LNCaP clone FGC (cell line): ENCODE measurements at regions not wholly inside any gene's neighbourhood (a gene's known extent, or its start where the extent isn't known, plus 50 kb on each side); places are given as distances from the start of the nearest gene placed in this dataset.

Experiments
- DNase-seq: peaks from one replicate; pipeline ENCODE4 v3.0.0-alpha.2; 2011; ENCODE audit warnings: low read depth
- H3K4me3 ChIP-seq: 2 replicates; pipeline ENCODE4 v1.5.1; 2011; ENCODE audit warnings: mild to moderate bottlenecking, low read depth, low read length, control low read depth
- TF ChIP-seq, protein P1 (sequence below): IDR thresholded peaks from 2 replicates; pipeline ENCODE4 v1.5.1; 2012; ENCODE audit warnings: mild to moderate bottlenecking; ENCODE audit not compliant: control insufficient read depth, insufficient read depth; ENCODE audit errors: extremely low read depth

DNA sequence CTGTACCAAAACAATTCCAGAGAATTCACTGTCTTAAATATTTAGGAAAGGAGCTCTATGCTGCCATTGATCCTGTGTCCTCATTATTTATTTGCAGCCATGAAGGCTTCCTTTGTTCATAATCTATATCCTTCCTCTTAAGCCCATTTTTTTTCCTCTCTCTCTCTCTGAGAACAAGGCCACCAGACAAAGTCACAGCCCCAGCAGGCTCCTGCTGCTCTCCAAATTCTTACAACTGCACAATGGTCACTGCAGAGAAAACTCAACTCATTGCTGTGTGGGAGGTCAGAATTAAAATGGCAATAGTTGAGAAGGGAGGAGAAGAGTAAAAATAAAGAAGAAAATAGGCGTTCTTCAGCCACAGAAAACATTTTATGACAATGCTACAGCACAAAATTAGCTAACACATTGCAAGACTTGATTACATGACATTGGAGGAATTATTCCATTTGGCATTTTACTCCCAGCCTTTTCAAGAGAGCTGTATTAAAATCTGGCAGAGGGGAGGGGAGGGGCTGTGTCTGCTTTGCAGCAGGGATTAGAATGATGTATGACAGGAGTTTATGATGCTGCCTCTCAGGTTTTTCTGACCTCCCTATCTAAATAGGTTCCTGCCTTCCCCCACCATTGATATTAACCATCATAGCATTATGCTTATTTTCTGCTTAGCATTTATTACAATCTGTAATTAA lies 399.7 kb upstream of the THBS1 start:
- TF ChIP-seq, protein P1, sequence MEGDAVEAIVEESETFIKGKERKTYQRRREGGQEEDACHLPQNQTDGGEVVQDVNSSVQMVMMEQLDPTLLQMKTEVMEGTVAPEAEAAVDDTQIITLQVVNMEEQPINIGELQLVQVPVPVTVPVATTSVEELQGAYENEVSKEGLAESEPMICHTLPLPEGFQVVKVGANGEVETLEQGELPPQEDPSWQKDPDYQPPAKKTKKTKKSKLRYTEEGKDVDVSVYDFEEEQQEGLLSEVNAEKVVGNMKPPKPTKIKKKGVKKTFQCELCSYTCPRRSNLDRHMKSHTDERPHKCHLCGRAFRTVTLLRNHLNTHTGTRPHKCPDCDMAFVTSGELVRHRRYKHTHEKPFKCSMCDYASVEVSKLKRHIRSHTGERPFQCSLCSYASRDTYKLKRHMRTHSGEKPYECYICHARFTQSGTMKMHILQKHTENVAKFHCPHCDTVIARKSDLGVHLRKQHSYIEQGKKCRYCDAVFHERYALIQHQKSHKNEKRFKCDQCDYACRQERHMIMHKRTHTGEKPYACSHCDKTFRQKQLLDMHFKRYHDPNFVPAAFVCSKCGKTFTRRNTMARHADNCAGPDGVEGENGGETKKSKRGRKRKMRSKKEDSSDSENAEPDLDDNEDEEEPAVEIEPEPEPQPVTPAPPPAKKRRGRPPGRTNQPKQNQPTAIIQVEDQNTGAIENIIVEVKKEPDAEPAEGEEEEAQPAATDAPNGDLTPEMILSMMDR, result no peak
- no peak for DNase-seq
- H3K4me3 ChIP-seq, result no peak overlapping the region

DNA sequence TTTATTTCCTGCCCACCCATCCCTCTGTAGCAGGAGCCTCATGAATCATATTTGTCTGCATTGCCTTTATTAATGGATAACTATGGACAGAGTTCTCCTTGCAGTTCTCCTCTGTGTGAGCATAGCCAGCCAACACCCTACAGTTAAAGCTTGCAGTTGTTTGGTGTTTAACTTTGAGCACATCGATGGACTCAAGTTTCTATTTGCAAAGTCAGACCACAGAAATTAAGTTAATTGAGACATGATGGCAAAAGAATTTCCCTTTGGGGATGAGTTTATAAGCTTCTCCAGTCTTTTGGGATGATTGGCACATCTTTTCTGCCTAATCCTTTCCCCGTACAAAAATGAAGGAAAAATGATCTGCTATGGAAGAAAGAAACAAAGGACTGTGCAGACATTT lies 398.9 kb upstream of the THBS1 start:
- no peak overlapping the region for H3K4me3 ChIP-seq
- TF ChIP-seq, protein P1, result no peak
- DNase-seq, result no peak

DNA sequence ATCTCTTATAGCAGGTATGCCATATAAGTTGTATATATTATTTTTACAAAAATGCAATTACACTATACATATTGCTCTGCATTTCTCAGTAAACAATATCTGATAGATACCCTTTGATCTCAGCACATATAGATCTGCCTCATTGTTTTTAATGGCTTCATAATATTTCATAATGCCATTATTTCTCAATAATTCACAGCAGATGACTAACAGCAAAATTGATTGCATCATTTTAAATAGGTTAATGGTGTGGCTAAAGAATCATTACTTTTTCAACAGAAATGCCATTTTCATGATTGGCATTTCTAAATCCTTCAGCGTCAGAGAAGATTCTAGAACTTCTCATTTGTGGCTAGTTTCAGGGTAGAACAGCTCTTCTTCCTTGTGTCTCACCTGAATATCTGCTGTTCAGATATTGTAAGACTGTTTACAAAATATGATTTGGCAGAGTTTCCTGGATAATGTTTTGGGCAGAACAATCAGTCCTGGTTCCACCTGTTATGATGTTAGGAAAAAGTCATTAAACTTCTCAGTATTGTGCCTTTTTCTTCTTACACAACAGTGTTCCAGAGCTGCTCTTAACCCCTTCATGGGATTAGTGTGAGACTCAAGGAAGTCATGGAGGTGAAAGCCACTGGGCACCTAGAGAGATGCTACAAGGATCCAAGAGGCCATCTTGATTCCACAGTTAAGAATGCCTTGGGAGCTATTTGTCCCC lies 397.6 kb upstream of the THBS1 start:
- TF ChIP-seq, protein P1, result no peak
- no peak overlapping the region for H3K4me3 ChIP-seq
- no peak for DNase-seq

DNA sequence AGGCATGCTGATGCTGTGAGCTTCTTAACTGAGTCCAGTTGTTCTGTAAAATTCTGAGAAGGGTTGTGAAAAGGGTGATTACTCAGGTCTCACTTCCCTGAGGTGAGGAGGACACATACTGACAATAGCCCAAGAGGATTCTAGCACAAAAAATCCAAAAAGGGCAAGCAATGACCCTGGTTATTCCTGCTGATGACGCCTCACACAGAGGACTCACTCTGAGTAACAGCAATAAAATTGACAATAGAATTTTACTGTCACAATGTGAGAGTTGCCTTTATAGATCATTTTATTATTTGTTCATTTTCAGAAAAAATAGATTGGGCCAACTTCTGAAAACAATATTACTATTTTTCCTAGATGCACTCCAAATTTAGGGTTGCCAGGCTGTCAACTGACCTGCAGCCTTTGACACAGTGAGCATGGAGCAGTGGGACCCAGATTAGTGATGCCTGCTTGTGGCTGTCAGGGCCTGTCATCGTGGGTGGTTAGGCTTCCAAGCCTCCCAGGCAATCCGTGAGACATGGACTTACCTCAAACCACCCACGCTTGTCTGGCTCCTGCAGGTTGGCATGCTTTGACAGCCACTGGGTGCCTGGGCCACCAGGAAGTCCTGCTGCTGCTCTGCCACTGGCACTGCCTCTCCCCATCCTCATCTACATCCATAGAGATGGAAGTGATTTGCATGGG lies 396.0 kb upstream of the THBS1 start:
- no peak overlapping the region for H3K4me3 ChIP-seq
- no peak for DNase-seq
- TF ChIP-seq, protein P1, result no peak

DNA sequence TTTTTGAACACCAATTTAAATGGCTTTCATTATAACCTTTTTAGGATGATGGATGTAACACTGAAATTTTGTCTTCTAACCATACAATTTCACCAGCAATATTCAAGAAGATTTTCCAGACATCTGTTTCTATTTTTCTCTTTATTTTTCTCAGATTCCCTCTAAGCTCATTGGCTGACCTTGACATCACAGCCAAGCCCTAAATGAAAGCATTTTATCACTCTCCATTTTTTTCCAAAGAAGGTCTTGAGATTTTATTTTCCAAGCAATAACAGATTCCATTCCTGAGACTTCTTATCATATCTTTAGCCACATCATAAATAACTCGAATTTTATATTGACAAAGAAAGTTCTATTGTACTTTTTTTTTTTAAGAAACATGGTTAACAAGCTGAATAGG lies 392.6 kb upstream of the THBS1 start:
- TF ChIP-seq, protein P1, result no peak
- DNase-seq, result no peak
- H3K4me3 ChIP-seq, result no peak overlapping the region

DNA sequence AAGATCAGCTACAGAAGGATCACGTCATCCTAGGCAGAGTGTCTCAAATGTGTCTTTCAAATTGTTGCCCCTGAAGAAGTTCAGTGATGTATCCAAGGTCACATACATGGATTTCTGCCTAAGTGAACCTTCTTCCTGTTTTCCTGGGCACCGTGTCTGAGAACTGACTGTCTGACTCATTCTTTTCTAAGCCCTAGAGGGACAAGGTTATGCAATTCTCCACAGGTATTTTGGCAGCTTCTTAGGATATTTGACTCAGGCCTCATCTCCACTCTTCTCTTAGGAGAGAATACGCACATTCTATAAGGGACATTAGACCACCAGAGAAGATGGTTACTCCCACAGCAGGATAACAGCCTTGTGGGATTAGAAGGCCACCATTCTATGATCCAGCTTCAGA lies 391.9 kb upstream of the THBS1 start:
- no peak for DNase-seq
- TF ChIP-seq, protein P1, result no peak
- H3K4me3 ChIP-seq, result no peak overlapping the region
